ENCODE measurements at regions not wholly inside any gene's neighbourhood (a gene's known extent, or its start where the extent isn't known, plus 50 kb on each side); places are given as distances from the start of the nearest gene placed in this dataset.
"Not testable (repeated sequence)": the region's sequence is repeated elsewhere in the genome, so short reads cannot be mapped to it uniquely, and the experiment has no call there.

- DNase-seq = no peak
These were observed 1805.9 kb downstream of the NCAM2 start for GRCh38 chr21:22804151-22804550.

- DNase-seq = no peak
These were observed 1808.1 kb downstream of the NCAM2 start for GRCh38 chr21:22806278-22806677.

- no peak for DNase-seq
These were observed 1815.0 kb downstream of the NCAM2 start for GRCh38 chr21:22813201-22813600.

- DNase-seq = not testable (repeated sequence)
These were observed 1820.7 kb downstream of the NCAM2 start for GRCh38 chr21:22818681-22819485.

- DNase-seq = no peak
These were observed 1829.2 kb downstream of the NCAM2 start for GRCh38 chr21:22827422-22827821.

- DNase-seq = no peak
These were observed 1844.7 kb downstream of the NCAM2 start for GRCh38 chr21:22842875-22843274.

GRCh38 chr21:22855581-22855980 lies 1857.4 kb downstream of the NCAM2 start:
- DNase-seq = no peak

- DNase-seq = no peak
These were observed 1873.5 kb downstream of the NCAM2 start for GRCh38 chr21:22871692-22872091.

- DNase-seq = no peak
These were observed 1882.4 kb downstream of the NCAM2 start for GRCh38 chr21:22880573-22880972.

GRCh38 chr21:22881131-22881530 lies 1882.9 kb downstream of the NCAM2 start:
- DNase-seq = no peak

- DNase-seq = no peak
These were observed 1886.9 kb downstream of the NCAM2 start for GRCh38 chr21:22885079-22885478.

- no peak for DNase-seq
These were observed 1887.4 kb downstream of the NCAM2 start for GRCh38 chr21:22885614-22886013.

- DNase-seq = no peak
These were observed 1891.2 kb downstream of the NCAM2 start for GRCh38 chr21:22889445-22889844.

- no peak for DNase-seq
These were observed 1892.4 kb downstream of the NCAM2 start for GRCh38 chr21:22890656-22891055.

- no peak for DNase-seq
These were observed 1893.8 kb downstream of the NCAM2 start for GRCh38 chr21:22892028-22892427.

- DNase-seq = no peak
These were observed 1894.5 kb downstream of the NCAM2 start for GRCh38 chr21:22892740-22893139.

GRCh38 chr21:22898051-22898665 lies 1899.9 kb downstream of the NCAM2 start:
- DNase-seq = no peak

- DNase-seq = no peak
These were observed 1902.3 kb downstream of the NCAM2 start for GRCh38 chr21:22900490-22900889.

GRCh38 chr21:22903851-22904250 lies 1905.6 kb downstream of the NCAM2 start:
- no peak for DNase-seq

- DNase-seq = no peak
These were observed 1906.2 kb downstream of the NCAM2 start for GRCh38 chr21:22904385-22904784.

GRCh38 chr21:22925032-22925431 lies 1926.8 kb downstream of the NCAM2 start:
- no peak for DNase-seq

- no peak for DNase-seq
These were observed 1929.3 kb downstream of the NCAM2 start for GRCh38 chr21:22927469-22927868.

GRCh38 chr21:22941779-22942490 lies 1943.7 kb downstream of the NCAM2 start:
- DNase-seq = no peak

- no peak for DNase-seq
These were observed 1957.3 kb downstream of the NCAM2 start for GRCh38 chr21:22955559-22955958.
